ENCODE measurements at regions not wholly inside any gene's neighbourhood (a gene's known extent, or its start where the extent isn't known, plus 50 kb on each side); places are given as distances from the start of the nearest gene placed in this dataset.

GRCh38 chr13:59346999-59347723, 816.6 kb downstream of the DIAPH3 start:
- DNase-seq (ENCODE audit: extremely low spot score, insufficient read length, low read depth) (no peak), FAIRE-seq (no peak)

DNA sequence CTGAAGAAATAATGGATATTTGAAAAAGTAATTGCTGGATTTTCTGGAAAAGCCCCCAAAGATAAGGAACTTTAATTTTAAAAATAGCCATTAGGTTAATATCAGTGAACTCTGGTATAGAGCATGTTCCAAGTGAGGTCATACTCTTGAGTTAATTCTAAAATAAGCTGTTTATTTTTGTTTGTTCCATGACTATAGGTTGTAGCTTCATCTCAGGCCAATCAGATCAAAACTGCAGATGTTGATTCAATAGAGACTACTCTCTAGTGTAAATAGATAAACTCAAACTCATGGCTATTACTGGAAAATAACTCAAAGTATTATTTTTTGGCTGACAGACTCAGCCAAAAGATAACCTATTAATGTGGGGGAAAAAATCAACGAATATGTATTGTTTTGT, 815.1 kb downstream of the DIAPH3 start:
- DNase-seq (ENCODE audit: extremely low spot score, insufficient read length, low read depth), result no peak
- FAIRE-seq, result no peak

GRCh38 chr13:59352600-59352999, 811.1 kb downstream of the DIAPH3 start:
- FAIRE-seq (no peak), DNase-seq (ENCODE audit: extremely low spot score, insufficient read length, low read depth) (no peak)

GRCh38 chr13:59354665-59355369, 808.9 kb downstream of the DIAPH3 start:
- peak; percentile 50 for FAIRE-seq
- DNase-seq (ENCODE audit: extremely low spot score, insufficient read length, low read depth), result no peak

- FAIRE-seq (no peak), DNase-seq (ENCODE audit: extremely low spot score, insufficient read length, low read depth) (no peak)
Observed at GRCh38 chr13:59356607-59357006, 807.1 kb downstream of the DIAPH3 start.

DNA sequence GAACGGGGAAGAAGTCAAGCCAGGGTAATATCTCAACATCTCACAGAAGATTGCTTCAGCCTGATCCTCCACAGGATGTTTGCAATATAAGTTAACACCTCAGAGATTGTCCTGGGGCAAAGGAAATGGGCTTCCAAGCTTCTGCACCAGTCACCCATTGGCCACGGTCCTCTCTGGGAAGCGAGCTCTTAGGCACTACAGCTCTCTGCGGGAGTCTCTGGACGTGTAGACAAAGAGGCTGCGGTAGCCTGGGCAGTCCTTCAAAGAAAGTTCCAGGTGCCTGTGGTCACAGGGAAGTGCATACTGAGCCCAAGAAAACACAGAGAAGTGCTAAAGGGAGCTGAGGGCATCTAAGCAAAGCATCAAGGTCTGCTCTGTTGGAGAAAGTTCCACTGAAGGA, 805.7 kb downstream of the DIAPH3 start:
- FAIRE-seq, result no peak
- DNase-seq (ENCODE audit: extremely low spot score, insufficient read length, low read depth), result no peak

GRCh38 chr13:59360108-59360507, 803.6 kb downstream of the DIAPH3 start:
- DNase-seq (ENCODE audit: extremely low spot score, insufficient read length, low read depth), result no peak
- FAIRE-seq, result no peak

- DNase-seq (ENCODE audit: extremely low spot score, insufficient read length, low read depth) (no peak), FAIRE-seq (no peak)
Observed at GRCh38 chr13:59360916-59361315, 802.8 kb downstream of the DIAPH3 start.

GRCh38 chr13:59363313-59363712, 800.4 kb downstream of the DIAPH3 start:
- FAIRE-seq, result no peak
- DNase-seq (ENCODE audit: extremely low spot score, insufficient read length, low read depth), result no peak

GRCh38 chr13:59363947-59364346, 799.8 kb downstream of the DIAPH3 start:
- no peak for DNase-seq (ENCODE audit: extremely low spot score, insufficient read length, low read depth)

GRCh38 chr13:59364641-59365085, 799.1 kb downstream of the DIAPH3 start:
- no peak for DNase-seq (ENCODE audit: extremely low spot score, insufficient read length, low read depth)
- no peak for FAIRE-seq

More at GRCh38 chr13:59363947-59364346, 799.8 kb downstream of the DIAPH3 start:
- no peak for FAIRE-seq

DNA sequence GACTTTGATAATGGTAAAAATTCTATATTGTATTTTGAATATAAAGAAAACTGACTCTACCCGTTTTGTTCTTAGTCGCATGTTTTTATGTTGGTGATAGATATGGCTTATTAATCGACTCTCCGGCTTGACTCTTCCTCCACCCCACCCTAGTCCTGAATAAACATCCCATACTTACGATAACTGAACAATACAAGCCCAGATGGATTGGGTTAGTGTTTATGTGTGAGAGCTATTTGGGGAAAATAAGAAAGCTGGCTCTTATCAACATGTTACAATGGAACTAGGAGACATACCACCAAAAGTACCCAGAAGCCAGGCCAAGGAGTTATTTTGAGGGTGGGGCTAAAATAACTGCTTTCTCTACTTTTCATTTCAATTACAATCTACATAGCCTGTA, 796.3 kb downstream of the DIAPH3 start:
- DNase-seq (ENCODE audit: extremely low spot score, insufficient read length, low read depth) (no peak), FAIRE-seq (no peak)

- FAIRE-seq, result no peak
- no peak for DNase-seq (ENCODE audit: extremely low spot score, insufficient read length, low read depth)
Observed at GRCh38 chr13:59367904-59368303, 795.8 kb downstream of the DIAPH3 start.

- FAIRE-seq (no peak), DNase-seq (ENCODE audit: extremely low spot score, insufficient read length, low read depth) (no peak)
Observed at GRCh38 chr13:59368693-59369092, 795.0 kb downstream of the DIAPH3 start.

- DNase-seq (ENCODE audit: extremely low spot score, insufficient read length, low read depth) (no peak), FAIRE-seq (no peak)
Observed at GRCh38 chr13:59371229-59371628, 792.5 kb downstream of the DIAPH3 start.

GRCh38 chr13:59373341-59373740, 790.4 kb downstream of the DIAPH3 start:
- DNase-seq (ENCODE audit: extremely low spot score, insufficient read length, low read depth) (no peak), FAIRE-seq (no peak)

GRCh38 chr13:59374691-59375090, 789.0 kb downstream of the DIAPH3 start:
- DNase-seq (ENCODE audit: extremely low spot score, insufficient read length, low read depth), result no peak
- no peak for FAIRE-seq

DNA sequence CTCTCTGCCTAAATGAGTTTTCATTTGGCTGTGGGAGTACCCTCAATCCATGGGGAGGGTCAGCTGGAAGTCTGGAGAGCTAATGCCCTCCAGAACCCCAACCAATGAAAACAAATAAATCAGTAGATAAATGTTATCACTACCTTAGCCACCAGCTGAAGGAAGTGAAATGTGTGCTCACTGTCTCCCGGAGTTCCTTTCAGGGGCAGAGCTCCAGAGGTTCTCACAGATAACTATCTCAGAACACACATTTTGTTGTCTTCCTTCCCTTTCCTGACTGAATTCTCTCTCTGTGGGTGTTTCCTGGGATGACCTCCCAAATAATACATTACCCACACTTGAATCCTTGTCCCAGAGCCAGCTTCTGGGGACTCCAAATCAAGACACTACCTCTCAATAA, 779.6 kb downstream of the DIAPH3 start:
- FAIRE-seq (no peak), DNase-seq (ENCODE audit: extremely low spot score, insufficient read length, low read depth) (no peak)

GRCh38 chr13:59391696-59392095, 772.0 kb downstream of the DIAPH3 start:
- peak; percentile 93 for FAIRE-seq

DNA sequence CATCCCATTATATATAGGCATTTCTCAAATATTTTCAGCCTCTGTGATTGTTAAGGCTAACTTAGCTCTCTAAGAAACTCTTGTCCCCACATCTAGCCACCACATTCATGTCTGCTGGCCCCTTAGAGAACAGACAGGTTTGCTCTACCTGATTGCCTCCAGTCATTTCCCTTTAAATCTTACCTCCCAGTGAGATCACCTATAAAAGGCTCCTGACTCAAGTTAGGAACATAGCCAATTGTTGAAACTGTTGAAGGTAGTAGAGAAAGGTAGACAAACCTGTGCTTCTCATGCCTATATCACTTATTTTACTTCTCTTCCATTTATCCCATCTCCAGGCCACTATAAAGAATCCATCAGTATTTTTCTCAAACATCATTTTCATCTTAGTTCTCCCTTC, 771.4 kb downstream of the DIAPH3 start:
- no peak for FAIRE-seq

More at GRCh38 chr13:59391696-59392095, 772.0 kb downstream of the DIAPH3 start:
- DNase-seq (ENCODE audit: extremely low spot score, insufficient read length, low read depth), result peak; percentile 54

DNA sequence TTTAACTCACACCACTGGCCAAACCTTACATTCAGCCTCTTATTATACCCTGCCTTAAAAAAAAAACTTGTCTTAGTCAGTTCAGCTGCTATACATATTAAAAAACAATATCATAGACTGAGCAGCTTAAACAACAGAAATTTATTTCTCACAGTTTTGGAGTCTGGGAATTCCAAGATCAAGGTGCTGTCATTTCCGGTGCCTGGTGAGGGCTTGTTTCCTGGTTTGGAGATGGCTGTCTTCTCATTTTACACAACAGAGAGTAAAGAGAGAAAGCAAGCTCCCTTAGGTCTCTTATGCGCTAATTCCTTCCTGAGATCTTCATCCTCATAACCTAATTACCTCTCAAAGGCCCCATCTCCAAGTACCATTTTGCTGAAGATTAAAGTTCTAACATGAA, 769.2 kb downstream of the DIAPH3 start:
- DNase-seq (ENCODE audit: extremely low spot score, insufficient read length, low read depth) (no peak), FAIRE-seq (no peak)

More for the DNA sequence above, 771.4 kb downstream of the DIAPH3 start:
- DNase-seq (ENCODE audit: extremely low spot score, insufficient read length, low read depth), result no peak

Measured in GM18507 (cell line).